ENCODE measurements at regions not wholly inside any gene's neighbourhood (a gene's known extent, or its start where the extent isn't known, plus 50 kb on each side); places are given as distances from the start of the nearest gene placed in this dataset.

DNA sequence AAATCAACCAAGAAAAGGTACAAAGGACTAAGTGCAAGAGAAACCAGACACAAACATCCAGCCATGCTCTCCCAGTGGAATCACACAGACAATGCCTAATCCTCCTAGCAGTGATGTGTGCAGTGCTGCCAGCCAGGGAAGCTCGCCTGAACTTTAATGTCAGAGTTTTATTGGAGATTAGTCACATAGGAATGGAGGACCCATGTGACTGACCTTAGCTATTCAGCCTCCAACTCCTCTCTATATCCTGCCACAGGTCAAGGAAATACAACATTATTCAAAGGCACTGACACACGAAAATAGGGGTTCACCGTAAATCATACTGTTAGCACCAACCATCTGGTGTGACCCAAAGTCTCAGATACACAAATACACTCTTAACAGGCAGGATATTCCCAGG, 684.6 kb downstream of the DOK5 start:
- Mint-ChIP-seq H3K9me3 (ENCODE audit: low read depth) (peaks cover 20% of the 10 kb centered on the region), H3K27me3 (ENCODE audit: low read depth) (no peaks in the 10 kb centered on the region), H3K4me1 (ENCODE audit: low read depth) (no peaks in the 10 kb centered on the region), H3K36me3 (ENCODE audit: low read depth) (no peaks in the 10 kb centered on the region), H3K4me3 (ENCODE audit: unreplicated experiment) (no peak overlapping the region), H3K27ac (ENCODE audit: unreplicated experiment) (no peak overlapping the region)
- TF ChIP-seq CTCF (IDR thresholded peaks at IDR 0.05): no peak
- DNase-seq (ENCODE audit: low spot score): no peak

DNA sequence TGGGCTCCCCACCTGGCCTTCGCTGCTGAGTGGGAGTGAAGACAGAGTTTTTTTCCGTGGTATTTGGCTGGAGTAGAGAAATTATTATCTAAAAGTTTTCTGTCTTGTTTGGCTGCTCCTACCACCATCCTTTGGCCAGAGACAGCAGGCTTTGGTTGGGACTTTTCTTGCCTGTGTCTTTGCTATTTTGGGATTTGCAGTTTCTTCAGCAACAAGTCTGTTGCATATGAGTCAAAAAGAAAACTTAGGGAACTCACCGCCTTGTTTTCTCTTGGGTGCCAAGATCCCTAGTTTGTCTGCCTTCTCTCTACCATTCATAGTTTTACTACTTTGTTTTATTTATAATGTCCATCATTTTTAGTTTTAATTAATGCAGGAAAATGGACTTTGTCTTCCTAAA, 683.8 kb downstream of the DOK5 start:
- Mint-ChIP-seq H3K9me3 (ENCODE audit: low read depth) (peaks cover 20% of the 10 kb centered on the region), H3K4me3 (ENCODE audit: unreplicated experiment) (no peak overlapping the region), H3K4me1 (ENCODE audit: low read depth) (no peaks in the 10 kb centered on the region), H3K27ac (ENCODE audit: unreplicated experiment) (no peak overlapping the region), H3K36me3 (ENCODE audit: low read depth) (no peaks in the 10 kb centered on the region), H3K27me3 (ENCODE audit: low read depth) (no peaks in the 10 kb centered on the region)
- no peak for TF ChIP-seq CTCF (IDR thresholded peaks at IDR 0.05)
- no peak for DNase-seq (ENCODE audit: low spot score)

DNA sequence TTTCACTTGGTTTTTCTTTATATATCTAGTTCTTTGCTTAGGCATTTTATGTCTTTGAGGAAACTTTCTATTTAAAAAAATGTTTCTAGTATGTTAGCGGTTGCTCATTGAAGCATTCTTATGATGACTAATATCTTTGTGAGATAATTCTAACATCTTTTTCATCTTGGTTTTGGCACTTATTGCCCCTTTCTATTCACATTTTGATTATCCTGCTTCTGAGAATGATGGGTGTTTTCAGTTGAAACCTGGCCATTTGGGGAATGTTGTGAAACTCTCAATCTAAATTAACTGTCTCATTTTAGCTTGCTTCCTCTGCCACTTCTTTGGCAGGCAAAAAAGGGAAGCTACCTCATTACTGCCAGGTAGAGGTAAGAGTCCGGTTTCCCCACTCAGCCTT, 683.1 kb downstream of the DOK5 start:
- no peak for DNase-seq (ENCODE audit: low spot score)
- no peaks in the 10 kb centered on the region for H3K27me3 Mint-ChIP-seq (ENCODE audit: low read depth)
- TF ChIP-seq CTCF (IDR thresholded peaks at IDR 0.05): no peak
- H3K4me1 Mint-ChIP-seq (ENCODE audit: low read depth): no peaks in the 10 kb centered on the region
- no peaks in the 10 kb centered on the region for H3K36me3 Mint-ChIP-seq (ENCODE audit: low read depth)
- H3K4me3 Mint-ChIP-seq (ENCODE audit: unreplicated experiment): no peak overlapping the region
- no peak overlapping the region for H3K27ac Mint-ChIP-seq (ENCODE audit: unreplicated experiment)
- peaks cover 24% of the 10 kb centered on the region for H3K9me3 Mint-ChIP-seq (ENCODE audit: low read depth)

DNA sequence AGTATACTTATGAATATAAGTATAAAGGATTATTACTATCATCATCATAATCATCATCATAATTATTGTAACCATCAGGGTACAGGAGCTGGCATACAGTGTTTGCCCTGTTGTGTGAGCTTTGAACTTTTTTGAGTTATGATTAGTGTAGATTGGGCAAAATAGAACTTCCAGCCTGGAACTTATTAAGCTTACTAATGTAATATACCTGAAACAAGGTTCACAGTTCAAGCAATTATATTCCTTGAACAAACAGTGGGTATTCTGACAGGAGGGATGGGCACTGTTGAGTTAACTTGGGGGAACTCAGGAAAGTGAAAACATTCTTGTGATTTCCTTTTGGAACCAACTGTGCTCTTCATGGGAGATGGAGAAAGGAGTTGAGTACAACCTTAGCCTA, 680.0 kb downstream of the DOK5 start:
- peaks cover 15% of the 10 kb centered on the region for H3K9me3 Mint-ChIP-seq (ENCODE audit: low read depth)
- no peak for DNase-seq (ENCODE audit: low spot score)
- H3K27ac Mint-ChIP-seq (ENCODE audit: unreplicated experiment): no peak overlapping the region
- no peaks in the 10 kb centered on the region for H3K4me1 Mint-ChIP-seq (ENCODE audit: low read depth)
- H3K36me3 Mint-ChIP-seq (ENCODE audit: low read depth): no peaks in the 10 kb centered on the region
- H3K27me3 Mint-ChIP-seq (ENCODE audit: low read depth): no peaks in the 10 kb centered on the region
- no peak for TF ChIP-seq CTCF (IDR thresholded peaks at IDR 0.05)
- H3K4me3 Mint-ChIP-seq (ENCODE audit: unreplicated experiment): no peak overlapping the region

DNA sequence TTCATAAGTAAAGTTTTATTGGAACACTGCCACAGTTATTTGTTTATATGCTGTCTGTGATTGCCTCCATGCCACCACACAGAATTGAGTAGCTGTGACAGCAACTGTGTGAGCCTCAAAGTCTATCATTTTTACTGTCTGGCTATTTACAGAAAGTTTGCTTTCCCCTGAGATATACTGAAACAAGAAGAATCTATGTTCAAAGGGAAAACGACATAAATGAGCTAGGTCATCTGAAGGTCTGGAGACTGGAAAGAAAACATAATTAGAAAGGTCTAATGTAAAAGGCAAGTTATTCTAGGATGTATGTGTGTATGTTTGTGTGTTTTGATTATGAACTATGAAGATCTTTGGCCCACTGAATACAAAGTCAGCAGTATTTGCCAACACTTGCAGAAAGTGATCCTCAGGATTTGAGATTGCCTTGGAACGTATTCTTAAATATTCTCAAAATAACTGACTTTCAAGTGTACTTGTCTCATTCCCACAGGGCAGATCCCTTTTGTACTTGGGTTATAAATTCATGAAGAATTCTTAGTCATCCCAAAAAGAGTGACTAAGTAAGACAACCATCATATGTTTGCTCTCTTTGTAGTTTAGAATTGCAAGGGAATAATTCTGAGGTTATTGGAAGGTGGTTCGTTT, 677.7 kb downstream of the DOK5 start:
- Mint-ChIP-seq H3K9me3 (ENCODE audit: low read depth) (peaks cover 13% of the 10 kb centered on the region), H3K4me3 (ENCODE audit: unreplicated experiment) (no peak overlapping the region), H3K4me1 (ENCODE audit: low read depth) (no peaks in the 10 kb centered on the region), H3K27ac (ENCODE audit: unreplicated experiment) (no peak overlapping the region), H3K27me3 (ENCODE audit: low read depth) (no peaks in the 10 kb centered on the region), H3K36me3 (ENCODE audit: low read depth) (no peaks in the 10 kb centered on the region)
- no peak for TF ChIP-seq CTCF (IDR thresholded peaks at IDR 0.05)
- DNase-seq (ENCODE audit: low spot score): no peak

Data from chondrocyte (in vitro differentiated cells).